ENCODE measurements at regions not wholly inside any gene's neighbourhood (a gene's known extent, or its start where the extent isn't known, plus 50 kb on each side); places are given as distances from the start of the nearest gene placed in this dataset.

DNA sequence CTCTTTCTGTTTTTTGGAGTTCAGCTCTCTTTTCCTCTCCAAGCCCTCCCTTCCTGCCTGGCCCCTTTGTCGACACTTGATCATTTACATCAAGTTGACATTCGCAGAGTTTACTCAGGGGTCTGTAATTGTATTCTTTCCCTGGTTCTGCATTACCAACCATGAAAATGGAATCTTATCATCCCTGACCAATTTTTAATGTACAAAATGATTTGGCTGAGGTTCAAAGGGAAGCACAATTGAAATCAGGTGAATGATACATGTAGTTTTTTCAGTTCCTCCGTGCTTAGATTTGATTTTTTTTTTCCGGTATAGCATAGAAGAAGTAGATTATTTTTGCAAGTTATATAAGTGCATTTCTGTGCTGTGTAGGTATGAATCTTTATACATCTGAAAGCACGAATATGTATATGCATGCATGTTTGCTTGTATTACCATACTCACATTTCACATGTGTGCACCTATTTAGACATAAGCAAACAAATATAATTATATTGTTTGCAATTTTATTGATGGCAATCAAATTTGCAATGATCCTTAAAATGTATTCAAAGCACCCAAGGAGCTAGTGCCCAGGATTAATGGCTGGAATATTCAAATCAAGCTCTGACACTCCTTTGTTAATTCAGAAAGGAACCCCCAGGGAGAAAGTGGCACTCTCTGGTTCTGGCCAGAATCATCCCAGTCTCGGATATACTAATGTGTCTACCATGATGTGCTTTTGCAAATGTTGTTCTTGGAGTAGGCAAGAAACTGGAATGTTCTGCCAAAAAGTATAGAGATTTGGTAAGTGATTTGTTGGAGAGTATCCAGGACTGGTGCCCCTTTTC lies 189.3 kb downstream of the VRK1 start:
- intact Hi-C loops (cut with DNase I): no loop called here
- Histone ChIP-seq H3K4me1 (no peaks in the 10 kb centered on the region), H3K27me3 (no peaks in the 10 kb centered on the region), H3K9me3 (peaks cover 0 to 10% (median 3%) of the 10 kb centered on the region in 4 donors), H3K36me3 (no peaks in the 10 kb centered on the region), H3K27ac (replicated peaks in 1 of 4) (no peak overlapping the region), H3K4me3 (no peak overlapping the region)
- DNase-seq (ENCODE audit: extremely low spot score): no peak
- TF ChIP-seq, protein P1, sequence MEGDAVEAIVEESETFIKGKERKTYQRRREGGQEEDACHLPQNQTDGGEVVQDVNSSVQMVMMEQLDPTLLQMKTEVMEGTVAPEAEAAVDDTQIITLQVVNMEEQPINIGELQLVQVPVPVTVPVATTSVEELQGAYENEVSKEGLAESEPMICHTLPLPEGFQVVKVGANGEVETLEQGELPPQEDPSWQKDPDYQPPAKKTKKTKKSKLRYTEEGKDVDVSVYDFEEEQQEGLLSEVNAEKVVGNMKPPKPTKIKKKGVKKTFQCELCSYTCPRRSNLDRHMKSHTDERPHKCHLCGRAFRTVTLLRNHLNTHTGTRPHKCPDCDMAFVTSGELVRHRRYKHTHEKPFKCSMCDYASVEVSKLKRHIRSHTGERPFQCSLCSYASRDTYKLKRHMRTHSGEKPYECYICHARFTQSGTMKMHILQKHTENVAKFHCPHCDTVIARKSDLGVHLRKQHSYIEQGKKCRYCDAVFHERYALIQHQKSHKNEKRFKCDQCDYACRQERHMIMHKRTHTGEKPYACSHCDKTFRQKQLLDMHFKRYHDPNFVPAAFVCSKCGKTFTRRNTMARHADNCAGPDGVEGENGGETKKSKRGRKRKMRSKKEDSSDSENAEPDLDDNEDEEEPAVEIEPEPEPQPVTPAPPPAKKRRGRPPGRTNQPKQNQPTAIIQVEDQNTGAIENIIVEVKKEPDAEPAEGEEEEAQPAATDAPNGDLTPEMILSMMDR (IDR thresholded peaks at IDR 0.05): no peak
- TF ChIP-seq EP300 (IDR thresholded peaks at IDR 0.05) (no peak), POLR2AphosphoS5 (IDR thresholded peaks at IDR 0.05) (no peak), POLR2A (IDR thresholded peaks at IDR 0.05; ENCODE audit: low read depth) (no peak)
- 71% methylated on average over 6 of the region's 6 CpGs for WGBS

GRCh38 chr14:96987086-96987474 lies 189.9 kb downstream of the VRK1 start:
- H3K27me3 ChIP-seq: no peaks in the 10 kb centered on the region
- 62% methylated on average over 6 of the region's 6 CpGs for WGBS

DNA sequence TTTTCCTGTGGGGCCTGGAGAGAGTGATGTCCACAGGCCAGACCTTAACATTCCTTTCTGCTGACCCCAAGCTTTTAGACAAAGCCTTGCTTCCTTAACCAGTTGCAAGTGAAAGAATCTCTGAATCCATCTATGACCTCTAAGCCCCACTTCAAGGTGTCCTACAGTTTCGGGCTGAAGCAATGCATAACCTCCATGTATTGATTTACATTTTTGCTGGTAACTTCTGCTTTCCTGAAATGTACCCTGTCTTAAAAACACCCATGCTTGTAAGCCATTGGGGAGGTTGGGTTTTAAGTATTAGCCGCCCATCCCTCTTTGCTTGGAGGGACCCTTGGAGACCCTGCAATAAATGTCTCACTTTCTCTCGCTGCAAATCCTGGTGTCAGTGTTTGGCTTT lies 190.6 kb downstream of the VRK1 start:
- peaks cover 0 to 7% (median 3%) of the 10 kb centered on the region in 4 donors for H3K9me3 ChIP-seq
- WGBS: 82% methylated on average over 3 of the region's 3 CpGs

More at GRCh38 chr14:96987086-96987474, 189.9 kb downstream of the VRK1 start:
- TF ChIP-seq EP300 (IDR thresholded peaks at IDR 0.05): no peak
- Histone ChIP-seq H3K4me1 (no peaks in the 10 kb centered on the region), H3K9me3 (peaks cover 0 to 7% (median 3%) of the 10 kb centered on the region in 4 donors), H3K27ac (replicated peaks in 1 of 4) (no peak overlapping the region), H3K36me3 (no peaks in the 10 kb centered on the region), H3K4me3 (no peak overlapping the region)
- intact Hi-C loops (cut with DNase I): no loop called here
- no peak for DNase-seq (ENCODE audit: extremely low spot score)

DNA sequence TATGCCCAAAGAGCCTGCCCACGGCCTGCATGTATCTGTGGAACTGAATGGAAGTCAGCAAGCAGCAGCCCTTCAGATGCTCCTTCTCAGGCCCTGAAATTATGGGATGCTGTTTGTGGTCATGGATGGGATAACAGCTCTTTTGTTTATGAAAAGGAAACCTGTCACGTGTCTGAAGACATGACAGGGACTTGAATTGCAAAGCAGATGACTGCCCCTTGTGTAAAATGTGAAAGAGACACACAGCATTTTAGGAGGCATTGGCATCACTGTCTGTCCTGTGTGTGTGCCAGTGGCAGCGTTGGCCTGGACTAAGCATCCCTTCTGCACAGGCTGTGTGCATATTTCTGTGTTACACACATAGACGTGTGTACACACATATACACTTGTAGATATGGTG lies 192.1 kb downstream of the VRK1 start:
- TF ChIP-seq POLR2A (IDR thresholded peaks at IDR 0.05; ENCODE audit: low read depth): no peak
- no peak for TF ChIP-seq EP300 (IDR thresholded peaks at IDR 0.05)
- TF ChIP-seq POLR2AphosphoS5 (IDR thresholded peaks at IDR 0.05): no peak
- TF ChIP-seq, protein P1 (IDR thresholded peaks at IDR 0.05): no peak
- H3K27ac ChIP-seq (replicated peaks in 1 of 4): no peak overlapping the region
- 84% methylated on average over 4 of the region's 4 CpGs for WGBS
- H3K4me1 ChIP-seq: no peaks in the 10 kb centered on the region
- no peak for DNase-seq (ENCODE audit: extremely low spot score)
- no peaks in the 10 kb centered on the region for H3K36me3 ChIP-seq
- intact Hi-C loops (cut with DNase I): no loop called here
- H3K4me3 ChIP-seq: no peak overlapping the region
- peaks cover 0 to 13% (median 0%) of the 10 kb centered on the region in 4 donors for H3K27me3 ChIP-seq
- peaks cover 0 to 7% (median 3%) of the 10 kb centered on the region in 4 donors for H3K9me3 ChIP-seq

More for the DNA sequence above, 190.6 kb downstream of the VRK1 start:
- Histone ChIP-seq H3K27me3 (peaks cover 0 to 2% (median 0%) of the 10 kb centered on the region in 4 donors), H3K36me3 (no peaks in the 10 kb centered on the region), H3K4me3 (no peak overlapping the region), H3K4me1 (no peaks in the 10 kb centered on the region), H3K27ac (replicated peaks in 1 of 4) (no peak overlapping the region)
- TF ChIP-seq POLR2AphosphoS5 (IDR thresholded peaks at IDR 0.05) (no peak), POLR2A (IDR thresholded peaks at IDR 0.05; ENCODE audit: low read depth) (no peak), EP300 (IDR thresholded peaks at IDR 0.05) (no peak)
- TF ChIP-seq, protein P1 (IDR thresholded peaks at IDR 0.05): no peak
- intact Hi-C loops (cut with DNase I): no loop called here
- DNase-seq (ENCODE audit: extremely low spot score): no peak

DNA sequence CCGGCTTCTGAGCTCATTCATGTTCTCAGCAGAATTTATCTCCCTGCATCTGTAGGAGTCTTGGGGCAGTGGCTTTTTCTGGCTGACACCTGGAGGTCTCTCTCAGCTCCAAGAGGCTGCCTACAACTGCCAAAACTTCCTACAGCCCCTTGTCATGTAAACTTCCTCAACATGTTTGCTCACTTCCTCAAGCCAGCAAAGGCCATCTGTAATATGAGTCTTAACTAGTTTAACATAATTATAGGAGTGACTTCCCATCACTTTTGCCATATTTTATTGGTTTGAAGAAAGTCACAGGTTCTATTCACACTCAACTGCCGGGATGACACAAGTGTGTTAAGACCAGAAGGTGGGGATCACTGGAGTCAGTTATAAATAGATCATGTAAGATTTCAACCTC lies 194.0 kb downstream of the VRK1 start:
- TF ChIP-seq POLR2A (IDR thresholded peaks at IDR 0.05; ENCODE audit: low read depth) (no peak), POLR2AphosphoS5 (IDR thresholded peaks at IDR 0.05) (no peak), EP300 (IDR thresholded peaks at IDR 0.05) (no peak)
- TF ChIP-seq, protein P1 (IDR thresholded peaks at IDR 0.05): no peak
- WGBS: 89% methylated on average over 2 of the region's 2 CpGs
- Histone ChIP-seq H3K36me3 (no peaks in the 10 kb centered on the region), H3K27me3 (peaks cover 0 to 26% (median 0%) of the 10 kb centered on the region in 4 donors), H3K4me1 (no peaks in the 10 kb centered on the region), H3K4me3 (no peak overlapping the region), H3K27ac (replicated peaks in 1 of 4) (no peak overlapping the region), H3K9me3 (peaks cover 0 to 7% (median 3%) of the 10 kb centered on the region in 4 donors)
- DNase-seq (ENCODE audit: extremely low spot score): no peak
- intact Hi-C loops (cut with DNase I): no loop called here
